ENCODE measurements at regions not wholly inside any gene's neighbourhood (a gene's known extent, or its start where the extent isn't known, plus 50 kb on each side); places are given as distances from the start of the nearest gene placed in this dataset.
A peak's percentile ranks its signal among the peaks of the same experiment; 100 is the strongest.

- H3K27me3 ChIP-seq (ENCODE audit: insufficient read depth, low read length): no peaks in the 10 kb centered on the region
- H3K9me3 ChIP-seq (ENCODE audit: low read length): no peaks in the 10 kb centered on the region
- H2AFZ ChIP-seq (ENCODE audit: low read depth, low read length): no peak overlapping the region
- H3K4me1 ChIP-seq (ENCODE audit: insufficient read depth, low read length): no peaks in the 10 kb centered on the region
- no peaks in the 10 kb centered on the region for H3K36me3 ChIP-seq (ENCODE audit: insufficient read depth, low read length)
- no peak overlapping the region for H3K4me3 ChIP-seq (ENCODE audit: low read length)
These were observed 191.5 kb downstream of the ZBBX start for GRCh38 chr3:167188592-167188991.

GRCh38 chr3:167187221-167187620, 192.9 kb downstream of the ZBBX start:
- Histone ChIP-seq H2AFZ (ENCODE audit: low read depth, low read length) (no peak overlapping the region), H3K4me1 (ENCODE audit: insufficient read depth, low read length) (no peaks in the 10 kb centered on the region), H3K9me3 (ENCODE audit: low read length) (no peaks in the 10 kb centered on the region), H3K4me3 (ENCODE audit: low read length) (no peak overlapping the region), H3K27me3 (ENCODE audit: insufficient read depth, low read length) (no peaks in the 10 kb centered on the region), H3K36me3 (ENCODE audit: insufficient read depth, low read length) (no peaks in the 10 kb centered on the region)

- H3K4me1 ChIP-seq (ENCODE audit: insufficient read depth, low read length): no peaks in the 10 kb centered on the region
- no peaks in the 10 kb centered on the region for H3K9me3 ChIP-seq (ENCODE audit: low read length)
- no peaks in the 10 kb centered on the region for H3K36me3 ChIP-seq (ENCODE audit: insufficient read depth, low read length)
- no peaks in the 10 kb centered on the region for H3K27me3 ChIP-seq (ENCODE audit: insufficient read depth, low read length)
- H2AFZ ChIP-seq (ENCODE audit: low read depth, low read length): no peak overlapping the region
- H3K4me3 ChIP-seq (ENCODE audit: low read length): no peak overlapping the region
These were observed 195.6 kb downstream of the ZBBX start for GRCh38 chr3:167184511-167184910.

GRCh38 chr3:167172377-167172776, 207.7 kb downstream of the ZBBX start:
- H3K9me3 ChIP-seq (ENCODE audit: low read length): no peaks in the 10 kb centered on the region

GRCh38 chr3:167167491-167167890, 212.6 kb downstream of the ZBBX start:
- Histone ChIP-seq H3K9me3 (ENCODE audit: low read length) (no peaks in the 10 kb centered on the region), H3K4me1 (ENCODE audit: insufficient read depth, low read length) (peaks cover 18% of the 10 kb centered on the region), H3K4me3 (ENCODE audit: low read length) (no peak overlapping the region), H2AFZ (ENCODE audit: low read depth, low read length) (no peak overlapping the region), H3K36me3 (ENCODE audit: insufficient read depth, low read length) (no peaks in the 10 kb centered on the region), H3K27me3 (ENCODE audit: insufficient read depth, low read length) (no peaks in the 10 kb centered on the region)

More at GRCh38 chr3:167172377-167172776, 207.7 kb downstream of the ZBBX start:
- Histone ChIP-seq H3K36me3 (ENCODE audit: insufficient read depth, low read length) (no peaks in the 10 kb centered on the region), H3K27me3 (ENCODE audit: insufficient read depth, low read length) (no peaks in the 10 kb centered on the region), H3K4me1 (ENCODE audit: insufficient read depth, low read length) (peaks cover 4% of the 10 kb centered on the region), H2AFZ (ENCODE audit: low read depth, low read length) (no peak overlapping the region), H3K4me3 (ENCODE audit: low read length) (no peak overlapping the region)

- H3K27me3 ChIP-seq (ENCODE audit: insufficient read depth, low read length): no peaks in the 10 kb centered on the region
- no peaks in the 10 kb centered on the region for H3K36me3 ChIP-seq (ENCODE audit: insufficient read depth, low read length)
- H3K4me1 ChIP-seq (ENCODE audit: insufficient read depth, low read length): peaks cover 18% of the 10 kb centered on the region
- peak overlapping the region; percentile 56 for H2AFZ ChIP-seq (ENCODE audit: low read depth, low read length)
- H3K4me3 ChIP-seq (ENCODE audit: low read length): no peak overlapping the region
- no peaks in the 10 kb centered on the region for H3K9me3 ChIP-seq (ENCODE audit: low read length)
These were observed 213.4 kb downstream of the ZBBX start for GRCh38 chr3:167166594-167167253.

- no peaks in the 10 kb centered on the region for H3K9me3 ChIP-seq (ENCODE audit: low read length)
- no peaks in the 10 kb centered on the region for H3K27me3 ChIP-seq (ENCODE audit: insufficient read depth, low read length)
- peak overlapping the region; percentile 56 for H2AFZ ChIP-seq (ENCODE audit: low read depth, low read length)
- no peaks in the 10 kb centered on the region for H3K36me3 ChIP-seq (ENCODE audit: insufficient read depth, low read length)
- H3K4me1 ChIP-seq (ENCODE audit: insufficient read depth, low read length): peaks cover 18% of the 10 kb centered on the region
- H3K4me3 ChIP-seq (ENCODE audit: low read length): no peak overlapping the region
These were observed 214.1 kb downstream of the ZBBX start for GRCh38 chr3:167166012-167166411.

- H3K9me3 ChIP-seq (ENCODE audit: low read length): no peaks in the 10 kb centered on the region
- H3K27me3 ChIP-seq (ENCODE audit: insufficient read depth, low read length): no peaks in the 10 kb centered on the region
These were observed 216.5 kb downstream of the ZBBX start for GRCh38 chr3:167163580-167163979.

GRCh38 chr3:167162083-167162482, 218.0 kb downstream of the ZBBX start:
- Histone ChIP-seq H3K36me3 (ENCODE audit: insufficient read depth, low read length) (no peaks in the 10 kb centered on the region), H3K4me3 (ENCODE audit: low read length) (no peak overlapping the region), H3K4me1 (ENCODE audit: insufficient read depth, low read length) (peaks cover 12% of the 10 kb centered on the region), H3K27me3 (ENCODE audit: insufficient read depth, low read length) (no peaks in the 10 kb centered on the region), H2AFZ (ENCODE audit: low read depth, low read length) (no peak overlapping the region), H3K9me3 (ENCODE audit: low read length) (no peaks in the 10 kb centered on the region)

More at GRCh38 chr3:167163580-167163979, 216.5 kb downstream of the ZBBX start:
- H3K36me3 ChIP-seq (ENCODE audit: insufficient read depth, low read length): no peaks in the 10 kb centered on the region
- H3K4me1 ChIP-seq (ENCODE audit: insufficient read depth, low read length): peaks cover 18% of the 10 kb centered on the region
- no peak overlapping the region for H3K4me3 ChIP-seq (ENCODE audit: low read length)
- no peak overlapping the region for H2AFZ ChIP-seq (ENCODE audit: low read depth, low read length)

- Histone ChIP-seq H3K4me1 (ENCODE audit: insufficient read depth, low read length) (no peaks in the 10 kb centered on the region), H3K27me3 (ENCODE audit: insufficient read depth, low read length) (no peaks in the 10 kb centered on the region), H3K4me3 (ENCODE audit: low read length) (no peak overlapping the region), H2AFZ (ENCODE audit: low read depth, low read length) (no peak overlapping the region), H3K36me3 (ENCODE audit: insufficient read depth, low read length) (no peaks in the 10 kb centered on the region), H3K9me3 (ENCODE audit: low read length) (peaks cover 2% of the 10 kb centered on the region)
These were observed 219.3 kb downstream of the ZBBX start for GRCh38 chr3:167160781-167161180.

GRCh38 chr3:167151636-167152035, 228.5 kb downstream of the ZBBX start:
- Histone ChIP-seq H3K36me3 (ENCODE audit: insufficient read depth, low read length) (no peaks in the 10 kb centered on the region), H3K4me1 (ENCODE audit: insufficient read depth, low read length) (peaks cover 8% of the 10 kb centered on the region), H2AFZ (ENCODE audit: low read depth, low read length) (no peak overlapping the region), H3K4me3 (ENCODE audit: low read length) (no peak overlapping the region), H3K9me3 (ENCODE audit: low read length) (no peaks in the 10 kb centered on the region), H3K27me3 (ENCODE audit: insufficient read depth, low read length) (no peaks in the 10 kb centered on the region)

GRCh38 chr3:167148136-167148535, 232.0 kb downstream of the ZBBX start:
- H3K4me3 ChIP-seq (ENCODE audit: low read length): no peak overlapping the region
- peaks cover 8% of the 10 kb centered on the region for H3K4me1 ChIP-seq (ENCODE audit: insufficient read depth, low read length)
- no peaks in the 10 kb centered on the region for H3K36me3 ChIP-seq (ENCODE audit: insufficient read depth, low read length)
- H3K9me3 ChIP-seq (ENCODE audit: low read length): no peaks in the 10 kb centered on the region
- no peaks in the 10 kb centered on the region for H3K27me3 ChIP-seq (ENCODE audit: insufficient read depth, low read length)
- no peak overlapping the region for H2AFZ ChIP-seq (ENCODE audit: low read depth, low read length)

- H3K27me3 ChIP-seq (ENCODE audit: insufficient read depth, low read length): no peaks in the 10 kb centered on the region
These were observed 233.2 kb downstream of the ZBBX start for GRCh38 chr3:167146911-167147310.

More at GRCh38 chr3:167146911-167147310, 233.2 kb downstream of the ZBBX start:
- Histone ChIP-seq H3K36me3 (ENCODE audit: insufficient read depth, low read length) (no peaks in the 10 kb centered on the region), H3K9me3 (ENCODE audit: low read length) (no peaks in the 10 kb centered on the region), H3K4me1 (ENCODE audit: insufficient read depth, low read length) (peaks cover 2% of the 10 kb centered on the region), H3K4me3 (ENCODE audit: low read length) (no peak overlapping the region), H2AFZ (ENCODE audit: low read depth, low read length) (no peak overlapping the region)
